Loucy (cell line): ENCODE measurements at regions not wholly inside any gene's neighbourhood (a gene's known extent, or its start where the extent isn't known, plus 50 kb on each side); places are given as distances from the start of the nearest gene placed in this dataset.

ENCODE experiments used
- H2AFZ ChIP-seq: fragments of 200-600 bp; sonication (generic); 2 replicates; pipeline ENCODE4 v1.6.0; 2016; ENCODE audit warnings: antibody characterized with exemption, mild to moderate bottlenecking, low read length, moderate library complexity
- H3F3A ChIP-seq: fragments of 200-600 bp; 2 replicates; pipeline ENCODE4 v1.6.0; 2016; ENCODE audit warnings: antibody characterized with exemption, low read depth, mild to moderate bottlenecking
- H3K27me3 ChIP-seq: fragments of 200-600 bp; sonication (generic); 2 replicates; pipeline ENCODE4 v1.6.1; 2014; ENCODE audit warnings: low read length, mild to moderate bottlenecking; ENCODE audit not compliant: insufficient read depth, poor library complexity, severe bottlenecking
- H3K36me3 ChIP-seq: fragments of 200-600 bp; sonication (generic); 2 replicates; pipeline ENCODE4 v1.6.1; 2016; ENCODE audit warnings: low read length; ENCODE audit not compliant: insufficient read depth
- H3K4me1 ChIP-seq: fragments of 200-600 bp; sonication (generic); 2 replicates; pipeline ENCODE4 v1.5.1; 2014; ENCODE audit warnings: low read length, mild to moderate bottlenecking; ENCODE audit not compliant: insufficient read depth, poor library complexity, severe bottlenecking
- H3K4me2 ChIP-seq: fragments of 200-600 bp; sonication (generic); 2 replicates; pipeline ENCODE4 v1.6.0; 2014; ENCODE audit warnings: antibody characterized with exemption, low read length, low read depth, mild to moderate bottlenecking; ENCODE audit not compliant: poor library complexity, severe bottlenecking
- H3K4me3 ChIP-seq: fragments of 200-600 bp; sonication (generic); 2 replicates; pipeline ENCODE4 v1.5.1; 2014; ENCODE audit warnings: low read length, mild to moderate bottlenecking, mixed read lengths; ENCODE audit not compliant: poor library complexity, severe bottlenecking
- H3K79me2 ChIP-seq: fragments of 200-600 bp; sonication (generic); 2 replicates; pipeline ENCODE4 v1.6.1; 2014; ENCODE audit warnings: low read length; ENCODE audit not compliant: insufficient read depth
- H3K9ac ChIP-seq: fragments of 200-600 bp; sonication (generic); 2 replicates; pipeline ENCODE4 v1.6.0; 2014; ENCODE audit warnings: mild to moderate bottlenecking, low read depth, low read length, moderate library complexity; ENCODE audit not compliant: poor library complexity, severe bottlenecking
- H3K9me2 ChIP-seq: fragments of 200-600 bp; sonication (generic); replicated peaks from 2 replicates; pipeline ENCODE4 v1.6.1; 2016; ENCODE audit warnings: low read depth, low read length, mixed read lengths
- H3K9me3 ChIP-seq: fragments of 200-600 bp; sonication (generic); 2 replicates; pipeline ENCODE4 v1.6.1; 2014; ENCODE audit warnings: mild to moderate bottlenecking, antibody characterized with exemption, low read length, low read depth; ENCODE audit not compliant: insufficient read depth
- H4K20me1 ChIP-seq: fragments of 200-600 bp; sonication (generic); 2 replicates; pipeline ENCODE4 v1.6.0; 2014; ENCODE audit warnings: antibody characterized with exemption, low read length, mild to moderate bottlenecking; ENCODE audit not compliant: insufficient read depth, poor library complexity, severe bottlenecking
- EZH2phosphoT487 ChIP-seq: fragments of 200-600 bp; IDR thresholded peaks from 2 replicates; pipeline ENCODE4 v1.6.1; 2018; ENCODE audit warnings: antibody characterized with exemption, mild to moderate bottlenecking, moderate library complexity, borderline replicate concordance
- TF ChIP-seq, protein P1 (sequence below): fragments of 200-600 bp; sonication (generic); conservative IDR thresholded peaks from 2 replicates; pipeline ENCODE4 v1.5.1; 2014; ENCODE audit warnings: mild to moderate bottlenecking, antibody characterized with exemption, low read length

DNA sequence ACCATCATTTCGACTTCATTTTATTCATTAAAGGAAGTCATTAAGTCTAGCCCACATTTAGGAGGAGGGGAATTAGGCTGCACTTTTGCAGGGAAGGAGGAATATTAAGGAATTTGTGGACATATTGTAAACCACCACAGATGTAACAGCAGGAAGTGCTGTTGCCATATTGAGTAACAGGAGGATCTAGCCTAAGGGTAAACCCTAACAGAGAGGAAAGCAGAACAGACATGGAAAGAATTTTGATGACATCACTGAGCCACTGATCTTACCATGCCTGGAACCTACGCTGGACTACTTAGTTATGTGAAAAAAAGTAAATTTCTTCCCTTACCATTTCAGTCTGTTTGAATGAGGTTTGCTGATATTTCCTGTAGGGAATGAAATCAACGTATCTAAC lies 100.7 kb upstream of the ATF7IP start:
- Histone ChIP-seq H2AFZ (no peak overlapping the region), H3K9me3 (0 out of 2 replicates have a peak, but pooled peaks cover 6% of the 10 kb centered on the region), H3K9ac (no peak overlapping the region), H3F3A (no peaks in the 10 kb centered on the region), H3K4me2 (no peak overlapping the region), H4K20me1 (no peaks in the 10 kb centered on the region), H3K27me3 (no peaks in the 10 kb centered on the region), H3K4me3 (no peak overlapping the region), H3K9me2 (no peaks in the 10 kb centered on the region), H3K79me2 (no peaks in the 10 kb centered on the region), H3K36me3 (no peaks in the 10 kb centered on the region), H3K4me1 (peaks cover 15% of the 10 kb centered on the region)
- TF ChIP-seq EZH2phosphoT487, result no peak
- TF ChIP-seq, protein P1, sequence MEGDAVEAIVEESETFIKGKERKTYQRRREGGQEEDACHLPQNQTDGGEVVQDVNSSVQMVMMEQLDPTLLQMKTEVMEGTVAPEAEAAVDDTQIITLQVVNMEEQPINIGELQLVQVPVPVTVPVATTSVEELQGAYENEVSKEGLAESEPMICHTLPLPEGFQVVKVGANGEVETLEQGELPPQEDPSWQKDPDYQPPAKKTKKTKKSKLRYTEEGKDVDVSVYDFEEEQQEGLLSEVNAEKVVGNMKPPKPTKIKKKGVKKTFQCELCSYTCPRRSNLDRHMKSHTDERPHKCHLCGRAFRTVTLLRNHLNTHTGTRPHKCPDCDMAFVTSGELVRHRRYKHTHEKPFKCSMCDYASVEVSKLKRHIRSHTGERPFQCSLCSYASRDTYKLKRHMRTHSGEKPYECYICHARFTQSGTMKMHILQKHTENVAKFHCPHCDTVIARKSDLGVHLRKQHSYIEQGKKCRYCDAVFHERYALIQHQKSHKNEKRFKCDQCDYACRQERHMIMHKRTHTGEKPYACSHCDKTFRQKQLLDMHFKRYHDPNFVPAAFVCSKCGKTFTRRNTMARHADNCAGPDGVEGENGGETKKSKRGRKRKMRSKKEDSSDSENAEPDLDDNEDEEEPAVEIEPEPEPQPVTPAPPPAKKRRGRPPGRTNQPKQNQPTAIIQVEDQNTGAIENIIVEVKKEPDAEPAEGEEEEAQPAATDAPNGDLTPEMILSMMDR, result no peak

DNA sequence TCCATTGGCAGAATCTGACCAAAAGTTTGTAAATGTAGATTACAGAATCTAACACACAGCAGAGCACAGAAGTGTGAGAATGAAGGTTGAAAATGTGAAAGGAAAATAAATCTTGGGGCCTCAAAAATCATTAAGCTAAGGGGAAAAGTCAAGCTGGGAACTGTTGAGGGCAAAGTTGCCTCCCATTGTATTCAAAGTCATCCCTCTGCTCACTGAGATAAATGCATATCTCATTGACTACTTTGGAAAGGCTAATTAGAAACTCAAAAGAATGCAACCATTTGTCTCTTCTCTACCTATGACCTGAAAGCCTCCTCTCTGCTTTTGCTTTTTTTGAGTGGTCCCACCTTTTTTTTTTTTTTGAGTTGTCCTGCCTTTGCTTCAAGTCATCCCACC lies 97.4 kb upstream of the ATF7IP start:
- 0 out of 2 replicates have a peak, but pooled peaks cover 6% of the 10 kb centered on the region for H3K9me3 ChIP-seq
- peaks cover 7% of the 10 kb centered on the region for H3K4me1 ChIP-seq
- no peaks in the 10 kb centered on the region for H3K36me3 ChIP-seq
- H3K79me2 ChIP-seq, result no peaks in the 10 kb centered on the region
- no peaks in the 10 kb centered on the region for H3K9me2 ChIP-seq
- no peaks in the 10 kb centered on the region for H3K27me3 ChIP-seq
- no peaks in the 10 kb centered on the region for H4K20me1 ChIP-seq
- H3K9ac ChIP-seq, result no peak overlapping the region
- TF ChIP-seq, protein P1, result no peak
- TF ChIP-seq EZH2phosphoT487, result no peak
- no peaks in the 10 kb centered on the region for H3F3A ChIP-seq
- no peak overlapping the region for H3K4me3 ChIP-seq
- H2AFZ ChIP-seq, result no peak overlapping the region
- H3K4me2 ChIP-seq, result no peak overlapping the region

DNA sequence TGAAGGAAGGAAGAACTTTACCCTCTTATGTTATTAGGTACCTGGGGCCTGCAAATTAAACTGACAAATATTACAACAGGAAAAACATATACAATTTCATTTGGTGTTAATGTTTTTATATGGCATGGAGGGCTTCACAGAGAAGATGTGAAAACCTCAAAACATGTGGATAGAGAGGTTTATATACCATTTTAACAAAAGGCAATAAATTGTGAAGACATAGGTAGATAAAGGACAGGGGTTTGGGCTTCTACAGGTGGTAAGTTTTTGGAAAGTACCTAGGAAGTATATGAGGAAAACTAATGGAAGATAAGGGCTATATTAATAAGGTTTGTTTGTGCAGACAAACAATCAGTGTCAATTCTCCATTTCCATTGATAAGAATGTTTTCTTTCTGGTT lies 95.1 kb upstream of the ATF7IP start:
- Histone ChIP-seq H3K27me3 (no peaks in the 10 kb centered on the region), H3K4me3 (no peak overlapping the region), H2AFZ (no peak overlapping the region), H3K79me2 (no peaks in the 10 kb centered on the region), H3K9me3 (0 out of 2 replicates have a peak, but pooled peaks cover 3% of the 10 kb centered on the region), H3K4me1 (peaks cover 17% of the 10 kb centered on the region), H3K4me2 (no peak overlapping the region), H4K20me1 (no peaks in the 10 kb centered on the region), H3K9ac (no peak overlapping the region), H3K9me2 (no peaks in the 10 kb centered on the region), H3K36me3 (no peaks in the 10 kb centered on the region), H3F3A (no peaks in the 10 kb centered on the region)
- TF ChIP-seq, protein P1, result no peak
- no peak for TF ChIP-seq EZH2phosphoT487
